Posterior vena cava (tissue), 2 donors: ENCODE measurements at regions not wholly inside any gene's neighbourhood (a gene's known extent, or its start where the extent isn't known, plus 50 kb on each side); places are given as distances from the start of the nearest gene placed in this dataset.

Source experiments
- DNase-seq: peaks from one replicate; pipeline ENCODE4 v3.0.0-alpha.2; 2020; ENCODE audit warnings: low spot score
- intact Hi-C, 2 donors: fragments of 100-400 bp; cut with DNase I; formaldehyde crosslinking; loops; one replicate each; pipeline versions ENCODE4 v1.14.1 to v1.14.2; 2022 to 2023
- donor health status: DM: yes; HTN: yes; CAD: no.
- donor health status: DM: yes; HTN: yes; CAD: no.

- intact Hi-C loops, result no loop called here
- no peak for DNase-seq
These were observed 50.2 kb upstream of the PGRMC2 start for GRCh38 chr4:128337863-128338262.
